ENCODE measurements at regions not wholly inside any gene's neighbourhood (a gene's known extent, or its start where the extent isn't known, plus 50 kb on each side); places are given as distances from the start of the nearest gene placed in this dataset.

- no peak for TF ChIP-seq CTCF (IDR thresholded peaks at IDR 0.05 in 2 of 3, conservative IDR thresholded peaks at IDR 0.05 in 1 of 3; ENCODE audit: control insufficient read depth in 2 of 3, extremely low read depth in 1 of 3, insufficient read depth in 1 of 3, low read depth in 3 of 3, low read length in 3 of 3)
- TF ChIP-seq POLR2A (IDR thresholded peaks at IDR 0.05; ENCODE audit: low read depth, low read length): no peak
- no peak for TF ChIP-seq EGR1 (IDR thresholded peaks at IDR 0.05; ENCODE audit: borderline replicate concordance in 1 of 2, low read depth in 2 of 2, low read length in 2 of 2)
- no peak for TF ChIP-seq POLR2AphosphoS5 (IDR thresholded peaks at IDR 0.05; ENCODE audit: low read length)
- no peak for TF ChIP-seq RAD21 (IDR thresholded peaks at IDR 0.05; ENCODE audit: insufficient read depth, low read depth, low read length)
- no peak for TF ChIP-seq SP1 (IDR thresholded peaks at IDR 0.05; ENCODE audit: low read depth, low read length)
- TF ChIP-seq YY1 (IDR thresholded peaks at IDR 0.05; ENCODE audit: low read depth, low read length): no peak
These were observed 484.0 kb downstream of the MMUT start for GRCh38 chr6:48979085-48979484.

All from GM12878 (cell line).